SHP77 treated with DMSO at 0.1 percent for 48 hours (cell line): ENCODE measurements at regions not wholly inside any gene's neighbourhood (a gene's known extent, or its start where the extent isn't known, plus 50 kb on each side); places are given as distances from the start of the nearest gene placed in this dataset.
A peak's percentile ranks its signal among the peaks of the same experiment; 100 is the strongest.
"Not testable (repeated sequence)": the region's sequence is repeated elsewhere in the genome, so short reads cannot be mapped to it uniquely, and the experiment has no call there.

Experiments used
- DNase-seq: peaks from one replicate; lab custom pipeline; 2025; lab: John Stamatoyannopoulos, UW

GRCh38 chr5:153372425-153373129 is 117.9 kb upstream of the GRIA1 start:
- peak; percentile 51 for DNase-seq

- no peak for DNase-seq
These were observed 117.4 kb upstream of the GRIA1 start for GRCh38 chr5:153373130-153373498.

DNA sequence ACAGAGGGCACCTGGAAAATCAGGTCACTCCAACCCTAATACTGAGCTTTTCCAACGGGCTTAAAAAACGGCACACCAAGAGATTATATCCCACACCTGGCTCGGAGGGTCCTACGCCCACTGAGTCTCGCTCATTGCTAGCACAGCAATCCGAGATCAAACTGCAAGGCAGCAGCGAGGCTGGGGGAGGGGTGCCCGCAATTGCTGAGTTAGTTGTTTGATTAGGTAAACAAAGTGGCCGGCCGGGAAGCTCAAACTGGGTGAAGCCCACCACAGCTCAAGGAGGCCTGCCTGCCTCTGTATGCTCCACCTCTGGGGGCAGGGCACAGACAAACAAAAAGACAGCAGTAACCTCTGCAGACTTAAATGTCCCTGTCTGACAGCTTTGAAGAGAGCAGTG is 108.8 kb upstream of the GRIA1 start:
- DNase-seq: not testable (repeated sequence)

DNA sequence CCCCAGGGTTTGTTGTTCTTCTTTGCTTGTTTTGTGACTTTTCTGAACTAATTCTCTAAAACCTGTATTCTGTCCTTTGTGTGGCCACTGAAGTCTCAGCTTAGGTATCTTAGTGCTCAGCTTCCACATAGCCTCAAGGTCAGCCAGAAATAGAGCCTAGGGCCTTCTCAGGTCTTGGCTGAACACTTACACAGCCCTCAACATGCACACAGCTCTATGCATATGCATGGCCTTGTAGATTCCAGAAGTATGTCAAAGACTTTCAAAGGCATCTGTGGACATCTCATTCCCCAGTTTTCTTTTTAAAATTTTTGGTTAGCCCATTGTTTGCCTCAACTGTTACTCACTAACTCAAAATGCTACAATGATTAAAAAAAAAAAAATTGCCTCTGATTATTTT is 99.9 kb upstream of the GRIA1 start:
- no peak for DNase-seq

GRCh38 chr5:153399595-153399994 is 90.9 kb upstream of the GRIA1 start:
- DNase-seq: no peak

DNA sequence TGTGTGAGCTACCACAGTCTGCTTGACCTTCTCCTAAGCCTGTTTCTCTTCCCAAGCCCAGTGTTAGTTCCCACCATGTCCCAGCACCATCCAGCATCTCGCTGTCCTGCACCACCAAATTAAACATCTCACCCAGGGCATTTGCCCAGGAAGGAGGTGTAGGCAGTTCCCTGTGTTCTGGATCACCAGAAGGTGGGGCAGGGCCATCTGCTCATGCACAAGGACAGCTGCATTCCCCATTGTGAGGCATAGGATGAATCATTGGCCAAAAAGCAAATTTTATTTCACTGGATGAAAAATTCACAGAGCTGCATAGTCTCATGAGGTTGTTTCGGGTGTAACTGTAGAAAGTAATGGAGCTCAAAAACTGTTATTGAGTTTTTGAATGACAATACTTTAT is 89.5 kb upstream of the GRIA1 start:
- DNase-seq: no peak

DNA sequence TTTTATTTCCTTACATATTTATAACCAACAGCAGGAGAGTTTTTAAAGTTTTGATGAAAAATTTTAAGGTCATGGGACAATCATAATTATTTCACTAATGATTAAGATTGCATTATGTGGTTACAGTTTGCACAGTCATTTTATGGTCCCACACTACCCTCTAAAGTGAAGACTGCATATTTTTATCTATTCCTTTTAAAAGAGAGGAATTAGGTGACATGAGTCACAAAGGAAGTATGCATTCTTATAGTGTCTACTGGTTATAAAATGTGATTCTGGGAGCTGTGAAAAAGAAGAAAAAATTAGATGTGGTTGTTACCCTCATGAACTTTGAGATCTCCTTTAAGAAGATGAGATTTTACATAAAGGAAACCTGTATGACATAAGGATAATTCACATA is 87.9 kb upstream of the GRIA1 start:
- DNase-seq: no peak

- no peak for DNase-seq
These were observed 87.0 kb upstream of the GRIA1 start for GRCh38 chr5:153403470-153403869.

GRCh38 chr5:153404747-153405146 is 85.7 kb upstream of the GRIA1 start:
- DNase-seq: no peak

DNA sequence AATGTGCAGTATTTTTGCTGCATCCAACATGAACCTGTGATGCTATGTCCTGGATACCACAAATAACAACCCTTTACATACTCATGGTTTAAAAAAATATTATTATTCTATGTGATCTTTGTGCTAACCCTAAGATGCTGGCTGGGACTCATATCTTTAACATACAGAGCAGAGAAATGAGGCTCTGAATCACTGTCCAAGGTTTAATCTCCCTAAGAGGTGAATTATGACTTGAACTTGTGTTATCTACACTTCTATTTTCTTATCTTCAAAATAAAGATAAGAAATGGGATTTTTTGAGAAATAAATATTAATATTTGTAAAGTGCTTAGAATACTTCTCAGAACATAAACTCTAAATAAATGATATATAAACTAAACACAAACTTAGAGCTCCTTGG is 68.8 kb upstream of the GRIA1 start:
- DNase-seq: no peak

DNA sequence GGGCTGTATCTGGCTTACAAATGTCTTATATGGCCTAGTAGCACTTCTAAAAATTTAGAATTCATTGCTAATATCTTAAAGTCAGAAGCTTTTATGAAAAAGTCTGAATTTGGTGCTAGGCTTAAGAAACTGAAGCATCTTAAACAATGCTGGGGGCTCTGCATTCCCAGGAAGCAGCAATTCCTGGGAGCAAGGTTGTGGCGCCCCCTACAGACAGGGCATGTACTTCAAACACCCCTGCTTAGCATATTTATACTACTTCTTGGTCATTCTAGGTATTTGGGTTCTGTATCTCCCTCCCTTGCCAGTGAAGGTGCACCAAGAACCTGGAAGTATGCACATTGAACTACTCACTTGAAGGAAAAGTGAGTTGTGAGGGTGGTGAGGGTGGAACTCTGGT is 64.6 kb upstream of the GRIA1 start:
- no peak for DNase-seq

DNA sequence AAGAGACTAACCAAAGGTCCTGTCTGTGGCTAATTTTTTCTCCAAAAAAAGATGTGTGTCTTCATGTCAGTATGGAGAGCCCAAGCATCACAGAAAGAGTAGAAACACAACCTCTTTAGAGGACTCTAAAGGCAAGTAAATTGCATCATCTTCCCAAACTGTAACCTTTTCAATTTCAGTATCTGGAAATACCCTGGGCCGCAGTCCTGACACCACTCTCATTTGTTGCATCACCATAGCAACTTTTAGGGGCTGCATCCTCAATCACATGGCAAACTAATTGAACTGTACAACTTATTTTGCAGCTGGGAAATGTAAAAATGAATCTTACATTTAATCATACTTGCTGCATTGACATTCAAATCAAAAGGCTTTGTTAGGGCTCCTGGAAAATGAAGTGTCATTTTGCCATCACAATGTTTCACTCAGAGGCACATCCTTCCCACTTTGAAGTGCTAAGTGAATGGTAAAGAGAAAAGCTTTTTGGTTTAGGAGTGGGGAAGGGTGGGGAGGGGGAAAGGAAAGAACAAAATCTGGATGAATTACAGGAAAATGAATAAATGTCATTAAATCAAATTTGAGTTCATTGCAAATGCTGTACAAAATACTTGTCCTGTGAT is 60.6 kb upstream of the GRIA1 start:
- no peak for DNase-seq

- no peak for DNase-seq
These were observed 57.9 kb upstream of the GRIA1 start for GRCh38 chr5:153432583-153432982.

DNA sequence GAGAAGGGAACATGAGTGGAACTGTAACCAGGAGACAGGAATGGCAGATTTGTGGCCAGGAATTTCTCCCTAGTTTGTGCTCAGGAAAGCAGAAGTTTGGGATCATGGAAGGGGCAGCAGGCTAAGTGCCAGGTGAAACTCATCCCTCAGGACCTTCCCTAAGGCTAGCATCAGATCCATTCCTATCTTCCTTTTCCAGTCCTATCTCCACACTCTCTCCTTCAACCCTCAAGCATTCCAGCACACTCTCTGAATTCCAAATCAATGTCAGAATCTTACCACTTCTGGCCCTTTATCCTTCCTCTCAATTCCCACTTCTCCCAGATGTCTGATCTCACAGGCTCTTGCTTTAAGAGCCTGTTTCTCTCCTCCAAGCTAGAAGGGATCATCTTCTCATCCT is 53.2 kb upstream of the GRIA1 start:
- DNase-seq: no peak

GRCh38 chr5:153439130-153439529 is 51.3 kb upstream of the GRIA1 start:
- no peak for DNase-seq
